Stimulated activated CD8-positive, alpha-beta memory T cell treated with anti-CD3 and anti-CD28 coated beads, Interleukin-4, amount 100 ng/mL, for 24 hours (primary cell): ENCODE measurements at regions not wholly inside any gene's neighbourhood (a gene's known extent, or its start where the extent isn't known, plus 50 kb on each side); places are given as distances from the start of the nearest gene placed in this dataset.

Experiments
- DNase-seq: peaks from one replicate; pipeline ENCODE4 v3.0.0-alpha.2; 2020; ENCODE audit warnings: low read depth

GRCh38 chr10:43735907-43736306, 87.2 kb upstream of the ZNF32 start:
- DNase-seq = no peak

- no peak for DNase-seq
Observed at GRCh38 chr10:43734716-43735115, 86.0 kb upstream of the ZNF32 start.

- no peak for DNase-seq
Observed at GRCh38 chr10:43731486-43731885, 82.8 kb upstream of the ZNF32 start.

GRCh38 chr10:43728425-43728824, 79.7 kb upstream of the ZNF32 start:
- no peak for DNase-seq

GRCh38 chr10:43727935-43728334, 79.3 kb upstream of the ZNF32 start:
- DNase-seq = no peak

GRCh38 chr10:43715334-43715733, 66.7 kb upstream of the ZNF32 start:
- no peak for DNase-seq

- DNase-seq = no peak
Observed at GRCh38 chr10:43712821-43713584, 64.3 kb upstream of the ZNF32 start.

- DNase-seq = no peak
Observed at GRCh38 chr10:43710772-43711471, 62.2 kb upstream of the ZNF32 start.

GRCh38 chr10:43708262-43708661, 59.6 kb upstream of the ZNF32 start:
- DNase-seq = no peak

GRCh38 chr10:43707770-43708169, 59.1 kb upstream of the ZNF32 start:
- no peak for DNase-seq

GRCh38 chr10:43706166-43706565, 57.5 kb upstream of the ZNF32 start:
- DNase-seq = no peak

- no peak for DNase-seq
Observed at GRCh38 chr10:43703286-43703685, 54.6 kb upstream of the ZNF32 start.

- DNase-seq = no peak
Observed at GRCh38 chr10:43702936-43703281, 54.2 kb upstream of the ZNF32 start.

GRCh38 chr10:43702213-43702935, 53.7 kb upstream of the ZNF32 start:
- DNase-seq = no peak

- no peak for DNase-seq
Observed at GRCh38 chr10:43701295-43701694, 52.6 kb upstream of the ZNF32 start.

- no peak for DNase-seq
Observed at GRCh38 chr10:43700306-43700705, 51.6 kb upstream of the ZNF32 start.

GRCh38 chr10:43699516-43699915, 50.8 kb upstream of the ZNF32 start:
- DNase-seq = no peak
